ENCODE measurements at regions not wholly inside any gene's neighbourhood (a gene's known extent, or its start where the extent isn't known, plus 50 kb on each side); places are given as distances from the start of the nearest gene placed in this dataset.

DNA sequence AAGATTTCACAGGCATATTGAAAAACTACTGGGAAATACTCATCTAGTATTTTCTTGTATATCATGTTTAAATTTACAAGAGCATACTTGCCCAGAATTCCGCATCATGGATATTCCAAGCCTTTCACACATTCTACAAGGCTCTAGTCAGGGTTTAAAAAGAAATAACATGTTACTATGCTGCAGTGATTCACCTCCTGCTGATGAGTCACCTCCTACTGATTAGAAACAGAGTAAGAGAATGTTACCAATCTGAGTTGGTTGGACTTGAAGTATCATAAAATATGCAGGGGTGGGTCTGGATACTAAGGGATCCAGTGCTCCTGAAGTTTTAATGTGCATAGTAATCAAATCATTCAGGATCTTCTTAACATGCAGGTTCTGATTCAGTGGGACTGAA, 192.0 kb upstream of the ANK2 start:
- TF ChIP-seq, protein P1, sequence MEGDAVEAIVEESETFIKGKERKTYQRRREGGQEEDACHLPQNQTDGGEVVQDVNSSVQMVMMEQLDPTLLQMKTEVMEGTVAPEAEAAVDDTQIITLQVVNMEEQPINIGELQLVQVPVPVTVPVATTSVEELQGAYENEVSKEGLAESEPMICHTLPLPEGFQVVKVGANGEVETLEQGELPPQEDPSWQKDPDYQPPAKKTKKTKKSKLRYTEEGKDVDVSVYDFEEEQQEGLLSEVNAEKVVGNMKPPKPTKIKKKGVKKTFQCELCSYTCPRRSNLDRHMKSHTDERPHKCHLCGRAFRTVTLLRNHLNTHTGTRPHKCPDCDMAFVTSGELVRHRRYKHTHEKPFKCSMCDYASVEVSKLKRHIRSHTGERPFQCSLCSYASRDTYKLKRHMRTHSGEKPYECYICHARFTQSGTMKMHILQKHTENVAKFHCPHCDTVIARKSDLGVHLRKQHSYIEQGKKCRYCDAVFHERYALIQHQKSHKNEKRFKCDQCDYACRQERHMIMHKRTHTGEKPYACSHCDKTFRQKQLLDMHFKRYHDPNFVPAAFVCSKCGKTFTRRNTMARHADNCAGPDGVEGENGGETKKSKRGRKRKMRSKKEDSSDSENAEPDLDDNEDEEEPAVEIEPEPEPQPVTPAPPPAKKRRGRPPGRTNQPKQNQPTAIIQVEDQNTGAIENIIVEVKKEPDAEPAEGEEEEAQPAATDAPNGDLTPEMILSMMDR (conservative IDR thresholded peaks at IDR 0.05; ENCODE audit: low read length), result no peak
- TF ChIP-seq EZH2phosphoT487 (IDR thresholded peaks at IDR 0.05; ENCODE audit: borderline replicate concordance), result no peak
